Prostate gland (tissue), 2 donors: ENCODE measurements at regions not wholly inside any gene's neighbourhood (a gene's known extent, or its start where the extent isn't known, plus 50 kb on each side); places are given as distances from the start of the nearest gene placed in this dataset.

Experiments used
- POLR2AphosphoS5 ChIP-seq: sonication (generic); formaldehyde crosslinking; IDR thresholded peaks from one replicate; pipeline ENCODE4 v1.6.1; 2017; ENCODE audit warnings: antibody characterized with exemption
- TF ChIP-seq, protein P1 (sequence below), 4 experiments: fragments of 200-600 bp in 2 of 4; fragments of 450-650 bp in 2 of 4; sonication (generic) in 2 of 4; IDR thresholded peaks; 1 replicate in 3 of 4; 2 replicates in 1 of 4; pipeline ENCODE4 v1.5.1; 2016 to 2019; ENCODE audit warnings: antibody characterized with exemption in 4 of 4, mild to moderate bottlenecking in 2 of 4, moderate library complexity in 2 of 4

DNA sequence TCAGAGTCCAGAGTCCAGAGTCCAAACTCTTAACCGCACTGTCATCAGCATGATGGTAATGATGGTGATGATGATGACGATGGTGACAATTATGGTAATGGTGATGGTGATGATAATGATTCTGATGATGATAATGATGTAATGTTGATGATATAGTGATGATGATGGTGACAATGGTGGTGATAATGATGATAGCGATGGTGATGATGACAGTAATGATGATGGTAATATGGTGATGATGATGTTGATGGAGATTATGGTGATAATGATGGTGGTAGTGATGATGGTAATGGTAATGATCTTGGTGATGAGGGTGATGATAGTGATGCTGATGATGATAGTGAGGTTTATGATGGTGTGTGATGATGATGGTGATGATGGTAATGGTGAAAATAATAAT is 367.8 kb upstream of the CDH4 start:
- TF ChIP-seq, protein P1, sequence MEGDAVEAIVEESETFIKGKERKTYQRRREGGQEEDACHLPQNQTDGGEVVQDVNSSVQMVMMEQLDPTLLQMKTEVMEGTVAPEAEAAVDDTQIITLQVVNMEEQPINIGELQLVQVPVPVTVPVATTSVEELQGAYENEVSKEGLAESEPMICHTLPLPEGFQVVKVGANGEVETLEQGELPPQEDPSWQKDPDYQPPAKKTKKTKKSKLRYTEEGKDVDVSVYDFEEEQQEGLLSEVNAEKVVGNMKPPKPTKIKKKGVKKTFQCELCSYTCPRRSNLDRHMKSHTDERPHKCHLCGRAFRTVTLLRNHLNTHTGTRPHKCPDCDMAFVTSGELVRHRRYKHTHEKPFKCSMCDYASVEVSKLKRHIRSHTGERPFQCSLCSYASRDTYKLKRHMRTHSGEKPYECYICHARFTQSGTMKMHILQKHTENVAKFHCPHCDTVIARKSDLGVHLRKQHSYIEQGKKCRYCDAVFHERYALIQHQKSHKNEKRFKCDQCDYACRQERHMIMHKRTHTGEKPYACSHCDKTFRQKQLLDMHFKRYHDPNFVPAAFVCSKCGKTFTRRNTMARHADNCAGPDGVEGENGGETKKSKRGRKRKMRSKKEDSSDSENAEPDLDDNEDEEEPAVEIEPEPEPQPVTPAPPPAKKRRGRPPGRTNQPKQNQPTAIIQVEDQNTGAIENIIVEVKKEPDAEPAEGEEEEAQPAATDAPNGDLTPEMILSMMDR (IDR thresholded peaks at IDR 0.05), result no peak
- no peak for TF ChIP-seq POLR2AphosphoS5
